ENCODE measurements at regions not wholly inside any gene's neighbourhood (a gene's known extent, or its start where the extent isn't known, plus 50 kb on each side); places are given as distances from the start of the nearest gene placed in this dataset.

- no peak for TF ChIP-seq GABPB1 (CRISPR knock-in tag; IDR thresholded peaks at IDR 0.05)
- TF ChIP-seq ATF6 (CRISPR knock-in tag; IDR thresholded peaks at IDR 0.05): no peak
- no peak for TF ChIP-seq CTCF (IDR thresholded peaks at IDR 0.05)
- no peak for TF ChIP-seq JAZF1 (CRISPR knock-in tag; IDR thresholded peaks at IDR 0.05)
- TF ChIP-seq SMAD3 (CRISPR knock-in tag; IDR thresholded peaks at IDR 0.05; ENCODE audit: borderline replicate concordance): no peak
- TF ChIP-seq ATF2 (CRISPR knock-in tag; IDR thresholded peaks at IDR 0.05; ENCODE audit: borderline replicate concordance, low read depth): no peak
- TF ChIP-seq RELA (CRISPR knock-in tag; IDR thresholded peaks at IDR 0.05; ENCODE audit: borderline replicate concordance): no peak
- TF ChIP-seq ATF1 (CRISPR knock-in tag; IDR thresholded peaks at IDR 0.05): no peak
- no peak for TF ChIP-seq ERG (CRISPR knock-in tag; IDR thresholded peaks at IDR 0.05)
- TF ChIP-seq ZNF263 (CRISPR knock-in tag; IDR thresholded peaks at IDR 0.05; ENCODE audit: low read depth): no peak
- TF ChIP-seq IRF2 (CRISPR knock-in tag; IDR thresholded peaks at IDR 0.05; ENCODE audit: borderline replicate concordance, low read depth): no peak
- TF ChIP-seq ZNF121 (CRISPR knock-in tag; IDR thresholded peaks at IDR 0.05): no peak
Observed at GRCh38 chr2:125656190-125656589, 999.8 kb upstream of the GYPC start.

Measured in WTC11 (cell line).